ENCODE measurements at regions not wholly inside any gene's neighbourhood (a gene's known extent, or its start where the extent isn't known, plus 50 kb on each side); places are given as distances from the start of the nearest gene placed in this dataset.
"Not testable (repeated sequence)": the region's sequence is repeated elsewhere in the genome, so short reads cannot be mapped to it uniquely, and the experiment has no call there.

DNA sequence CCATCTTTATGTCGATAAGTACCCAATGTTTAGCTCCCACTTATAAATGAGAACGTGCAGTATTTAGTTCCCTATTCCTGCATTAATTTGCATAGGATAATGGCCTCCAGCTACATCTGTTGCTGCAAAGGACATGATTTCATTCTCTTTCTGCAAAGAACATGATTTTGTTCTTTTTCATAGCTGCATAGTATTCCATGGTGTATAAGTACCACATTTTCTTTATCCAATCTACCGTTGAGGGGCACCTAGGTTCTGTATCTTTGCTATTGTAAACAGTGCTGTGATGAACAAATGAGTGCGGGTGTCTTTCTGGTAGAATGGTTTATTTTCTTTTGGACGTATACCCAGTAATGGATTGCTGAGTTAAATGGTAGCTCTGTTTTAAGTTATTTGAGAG, 63.0 kb downstream of the HLX start:
- DNase-seq (ENCODE audit: low read depth): no peak

DNA sequence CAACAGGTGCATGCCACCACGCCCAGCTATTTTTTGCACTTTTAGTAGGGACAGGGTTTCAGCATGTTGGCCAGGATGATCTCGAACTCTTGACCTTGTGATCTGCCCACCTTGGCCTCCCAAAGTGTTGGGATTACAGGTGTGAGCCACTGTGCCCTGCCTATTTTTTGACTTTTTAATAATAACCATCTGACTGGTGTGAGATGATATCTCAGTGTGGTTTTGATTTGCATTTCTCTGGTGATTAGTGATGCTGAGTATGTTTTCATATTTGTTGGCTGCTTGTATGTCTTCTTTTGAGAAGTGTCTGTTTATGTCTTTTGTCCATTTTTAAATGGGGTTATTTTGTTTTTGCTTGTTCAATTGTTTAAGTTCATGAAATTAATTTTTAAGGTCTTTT, 63.7 kb downstream of the HLX start:
- DNase-seq (ENCODE audit: low read depth): not testable (repeated sequence)

DNA sequence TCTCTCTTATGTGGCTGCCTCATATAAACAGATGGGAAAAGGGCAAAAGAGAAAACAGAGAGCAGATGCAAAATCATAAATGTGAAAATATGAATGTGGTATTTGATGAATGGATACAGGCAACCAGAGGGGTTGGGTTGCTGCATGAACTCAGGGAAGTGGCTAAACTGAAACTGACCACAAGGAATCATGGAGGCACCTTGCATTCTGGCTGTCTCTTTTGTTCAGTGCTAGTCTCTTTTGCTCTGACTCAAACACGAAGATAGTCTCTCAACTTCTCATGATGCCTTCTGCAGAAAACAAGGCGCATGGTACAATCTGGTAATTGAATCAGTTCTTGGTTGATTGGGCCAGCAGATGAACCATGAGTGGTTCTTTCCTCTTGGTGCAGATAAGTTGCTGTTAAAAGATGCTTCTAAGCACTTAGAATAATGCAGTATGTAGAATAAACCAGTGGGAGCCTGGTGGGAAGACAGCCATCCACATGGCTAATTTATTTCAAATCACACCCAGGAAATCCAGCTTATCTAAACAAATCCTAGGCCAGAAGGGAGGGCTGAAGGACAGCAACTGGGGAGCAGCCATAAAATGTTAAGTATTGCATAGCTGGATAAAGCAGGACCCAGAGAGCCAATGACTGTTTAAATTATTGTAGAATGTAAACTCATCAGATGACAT, 64.2 kb downstream of the HLX start:
- DNase-seq (ENCODE audit: low read depth): no peak

DNA sequence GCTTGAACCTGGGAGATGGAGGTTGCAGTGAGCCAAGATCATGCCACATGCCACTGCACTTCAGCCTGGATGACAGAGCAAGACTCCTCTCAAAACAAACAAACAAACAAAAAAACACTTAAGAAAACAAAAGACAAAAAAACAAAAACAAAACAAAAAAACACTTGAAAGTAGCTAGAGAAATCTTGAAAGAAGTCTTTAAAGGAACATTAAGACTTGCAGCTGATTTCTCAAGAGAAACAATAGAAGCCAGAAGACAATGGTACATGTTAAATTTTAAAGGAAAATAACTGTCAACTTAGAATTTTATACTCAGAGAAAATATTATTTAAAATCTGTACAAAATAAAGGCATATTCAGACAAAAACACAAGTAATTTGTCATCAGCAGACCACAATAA, 71.3 kb downstream of the HLX start:
- no peak for DNase-seq (ENCODE audit: low read depth)

DNA sequence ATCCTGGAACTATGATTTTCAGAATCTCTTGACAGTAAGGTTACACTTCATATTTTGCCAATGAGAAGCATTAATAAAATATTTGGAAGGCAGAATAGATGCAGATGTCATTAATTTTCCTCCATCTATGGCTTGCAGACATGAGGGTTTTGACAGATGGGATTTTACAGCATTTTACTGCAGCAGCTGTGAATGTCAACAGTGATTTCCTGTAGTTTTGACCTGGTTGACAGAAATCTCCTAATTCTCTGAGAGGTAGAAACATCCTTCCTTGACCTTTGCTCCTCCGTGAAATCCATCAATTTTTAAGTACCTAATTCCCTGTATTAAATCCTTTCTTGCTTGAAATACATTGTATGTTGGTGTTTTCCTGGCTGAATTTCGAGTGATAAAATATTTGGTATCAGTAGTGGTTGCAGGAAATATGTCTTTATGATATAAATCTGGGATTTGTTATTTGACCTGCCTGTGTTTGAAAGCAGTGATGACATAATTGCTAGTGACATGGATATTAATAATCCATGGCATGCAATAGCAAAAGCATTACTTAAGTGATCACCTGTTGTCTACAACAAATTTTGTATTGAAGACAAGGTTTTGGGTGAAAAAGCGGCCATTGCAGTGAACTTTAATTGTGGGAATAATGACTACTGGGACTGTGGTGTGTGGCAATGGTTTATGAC, 73.9 kb downstream of the HLX start:
- no peak for DNase-seq (ENCODE audit: low read depth)

DNA sequence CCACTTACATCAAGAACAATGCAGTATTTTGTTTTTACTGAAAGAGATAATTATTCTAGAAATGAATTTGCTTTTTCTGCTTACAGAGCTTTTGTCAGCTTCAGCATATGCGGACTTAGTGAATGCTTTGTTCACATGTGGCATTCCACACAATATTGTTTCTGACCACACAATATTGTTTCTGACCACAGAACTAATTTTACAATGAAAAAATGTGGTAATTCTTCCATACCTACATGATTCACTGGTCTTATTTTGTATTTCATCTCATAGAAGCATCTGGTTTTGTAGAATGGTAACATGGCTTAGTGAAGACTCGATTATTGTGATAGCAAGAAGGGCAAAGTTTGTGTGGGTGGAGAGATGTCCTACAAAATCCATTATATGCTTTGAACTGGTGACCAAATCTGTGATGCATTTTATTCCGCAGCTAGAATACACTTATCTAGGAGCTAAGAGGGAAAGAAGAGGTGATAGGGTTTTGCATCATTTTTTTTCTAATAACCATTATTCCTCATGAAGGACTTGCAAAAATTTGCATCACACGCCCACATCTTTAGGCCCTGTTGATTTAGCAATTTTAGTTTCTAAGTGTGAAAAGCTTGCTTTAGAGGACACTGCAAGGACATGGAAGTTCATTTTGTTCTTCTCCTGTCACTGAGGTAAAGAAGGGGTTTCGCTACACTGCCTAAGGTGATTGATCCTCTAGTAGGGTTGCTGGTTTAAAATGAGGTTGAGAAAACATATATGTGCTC, 75.3 kb downstream of the HLX start:
- DNase-seq (ENCODE audit: low read depth): no peak

DNA sequence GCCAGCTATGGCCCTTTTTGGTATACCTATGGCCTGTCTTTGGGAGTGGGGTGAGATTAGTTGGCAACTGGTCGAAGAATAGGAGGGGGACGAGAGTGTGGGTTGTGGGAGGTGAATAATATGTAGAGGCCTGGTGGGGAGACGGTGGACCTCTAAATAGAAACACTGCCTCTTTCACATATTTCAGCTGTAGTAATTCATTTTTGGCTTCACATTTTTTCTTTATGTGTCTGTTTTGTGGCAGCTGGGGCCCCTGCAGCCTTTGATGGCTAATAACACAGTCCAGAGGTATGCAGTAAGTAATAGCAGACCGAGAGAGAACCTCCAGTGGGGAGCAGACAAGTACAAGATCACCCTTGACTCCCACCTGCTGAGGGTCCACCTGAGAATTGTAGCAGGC, 75.9 kb downstream of the HLX start:
- no peak for DNase-seq (ENCODE audit: low read depth)

DNA sequence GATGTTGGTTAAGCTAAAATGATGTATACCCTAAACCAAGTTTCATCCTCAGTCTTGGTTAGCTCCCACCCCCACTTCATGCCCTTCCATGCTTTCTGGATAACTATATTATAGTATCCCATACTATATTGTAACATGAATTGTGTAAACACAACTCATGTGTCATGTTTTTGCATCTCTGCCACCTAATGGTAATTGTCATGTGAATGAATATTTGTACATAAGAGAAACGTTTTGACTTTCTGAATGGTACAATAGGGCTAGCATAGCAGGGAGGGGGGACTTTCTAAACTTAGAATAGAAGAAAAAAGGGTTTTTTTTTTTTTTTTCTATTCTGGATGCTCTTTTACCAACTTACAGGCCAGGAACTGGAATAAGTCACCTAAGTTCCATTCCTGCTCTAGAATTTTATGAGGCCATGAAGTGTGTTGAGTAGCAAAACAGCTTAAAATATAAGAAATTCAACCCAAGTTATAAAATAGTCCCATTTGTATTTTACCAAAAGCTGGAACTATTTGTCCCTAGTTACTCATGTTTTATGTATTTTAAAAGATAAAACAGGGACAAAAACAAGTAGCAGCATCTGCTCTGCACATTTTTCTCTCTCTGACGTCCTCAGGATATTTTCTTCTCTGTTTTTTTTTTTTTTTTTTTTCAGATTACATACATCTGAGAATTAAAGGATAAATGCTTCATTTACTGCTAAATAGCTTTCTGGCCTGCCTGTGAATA, 77.4 kb downstream of the HLX start:
- DNase-seq (ENCODE audit: low read depth): no peak

DNA sequence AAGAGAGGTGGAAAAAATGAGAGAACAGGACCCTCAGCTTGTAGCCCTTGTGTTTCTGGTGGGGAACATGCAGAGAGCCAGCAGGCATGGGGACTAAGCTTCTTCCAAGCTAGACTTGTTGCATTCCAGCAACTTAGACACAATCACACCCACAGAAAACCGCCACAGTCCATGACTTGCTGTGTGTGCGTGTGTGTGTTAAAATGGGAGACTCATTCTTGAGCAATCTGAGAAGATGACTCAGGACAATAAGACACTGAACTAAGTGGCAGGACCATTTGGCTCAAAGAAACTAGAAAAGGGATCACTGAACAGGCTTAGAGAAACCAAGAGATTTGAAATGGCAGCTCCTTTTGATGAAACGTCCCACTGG, 78.0 kb downstream of the HLX start:
- no peak for DNase-seq (ENCODE audit: low read depth)

DNA sequence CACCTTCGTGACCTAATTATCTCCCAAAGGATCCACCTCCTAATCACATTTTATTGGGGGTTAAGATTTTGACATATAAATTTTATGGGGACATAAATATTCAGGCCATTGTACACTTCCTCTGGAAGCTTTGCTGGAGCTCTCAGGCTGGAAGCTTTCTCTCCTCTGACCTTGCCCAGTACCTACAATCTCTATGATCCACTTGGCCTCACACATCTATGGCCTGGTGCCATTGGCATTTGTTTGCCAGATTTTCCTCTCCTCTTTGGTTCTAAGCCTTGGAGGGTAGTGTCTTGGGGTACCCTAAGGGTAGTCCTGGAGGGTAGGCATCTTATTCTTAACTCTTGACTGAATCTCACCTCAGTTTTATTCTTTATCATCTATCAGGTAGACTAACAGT, 79.0 kb downstream of the HLX start:
- no peak for DNase-seq (ENCODE audit: low read depth)

DNA sequence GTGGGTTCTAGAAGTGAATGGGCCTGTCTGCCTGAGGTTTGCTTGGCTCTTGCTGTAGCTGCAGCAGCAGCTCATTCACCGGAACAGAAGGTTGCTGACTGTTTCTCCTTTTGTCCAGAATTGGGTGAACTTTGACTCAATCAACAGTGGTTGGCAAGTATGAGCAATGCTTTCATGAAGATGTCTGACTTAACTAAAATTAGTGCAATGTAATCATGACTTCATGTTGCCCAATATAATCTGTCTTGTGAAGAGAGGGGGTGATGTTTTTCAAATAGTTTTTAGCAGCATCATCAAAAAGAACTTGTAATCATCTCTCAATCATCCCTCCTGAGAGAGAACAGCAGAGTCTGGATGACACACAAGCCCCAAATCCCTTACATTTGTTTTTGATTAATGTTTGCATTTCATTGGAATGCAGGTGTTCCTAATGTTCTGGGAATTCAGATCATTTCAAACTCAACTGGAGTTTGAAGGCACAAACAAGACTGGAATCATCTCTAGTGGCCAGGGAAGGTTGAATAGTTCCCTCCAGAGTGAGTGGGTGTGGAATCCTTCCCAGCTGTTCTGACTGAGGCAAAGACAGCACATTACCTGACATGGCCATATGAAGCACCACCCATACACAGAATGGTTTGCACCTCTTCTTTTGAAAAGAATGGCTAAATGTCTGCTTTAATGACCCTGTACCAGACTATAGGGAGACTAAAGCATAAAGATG, 82.9 kb downstream of the HLX start:
- no peak for DNase-seq (ENCODE audit: low read depth)

DNA sequence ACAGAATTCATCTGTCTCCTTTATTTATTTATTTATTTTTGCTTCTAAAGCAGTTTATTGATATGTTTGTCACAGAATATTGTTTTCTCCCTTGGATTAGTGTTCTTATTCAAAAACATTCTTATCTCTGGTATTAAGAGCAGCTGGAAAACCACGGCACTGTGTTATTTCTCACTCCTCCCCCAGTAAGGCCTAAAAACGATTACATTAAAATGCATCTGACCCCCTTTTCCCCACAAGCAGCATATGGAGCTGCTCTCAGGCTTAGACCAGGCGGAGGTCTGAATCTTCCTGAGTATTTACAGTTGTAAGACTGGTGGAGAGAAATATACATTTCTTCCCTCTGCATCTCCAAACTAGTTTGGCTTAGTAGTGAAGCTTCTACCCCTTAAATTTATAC, 86.8 kb downstream of the HLX start:
- DNase-seq (ENCODE audit: low read depth): no peak

DNA sequence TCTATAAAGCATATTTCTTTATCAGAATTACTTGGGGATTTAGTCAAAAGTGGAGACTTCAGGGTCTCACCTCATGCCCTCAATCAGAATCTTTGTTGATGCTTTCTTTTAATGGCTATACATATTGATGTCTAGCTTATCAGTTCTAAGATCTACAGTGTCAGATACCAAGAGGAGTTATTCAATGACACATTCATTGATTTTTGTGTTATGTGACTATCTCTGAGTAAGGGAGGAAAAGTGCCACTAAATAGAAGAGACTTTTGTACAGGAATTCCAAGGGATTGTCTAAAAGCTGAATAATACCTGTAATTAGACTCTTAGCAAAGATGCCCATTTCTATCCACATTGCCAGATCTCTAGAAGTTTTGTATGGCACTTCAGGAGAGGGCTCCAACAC, 87.2 kb downstream of the HLX start:
- no peak for DNase-seq (ENCODE audit: low read depth)

DNA sequence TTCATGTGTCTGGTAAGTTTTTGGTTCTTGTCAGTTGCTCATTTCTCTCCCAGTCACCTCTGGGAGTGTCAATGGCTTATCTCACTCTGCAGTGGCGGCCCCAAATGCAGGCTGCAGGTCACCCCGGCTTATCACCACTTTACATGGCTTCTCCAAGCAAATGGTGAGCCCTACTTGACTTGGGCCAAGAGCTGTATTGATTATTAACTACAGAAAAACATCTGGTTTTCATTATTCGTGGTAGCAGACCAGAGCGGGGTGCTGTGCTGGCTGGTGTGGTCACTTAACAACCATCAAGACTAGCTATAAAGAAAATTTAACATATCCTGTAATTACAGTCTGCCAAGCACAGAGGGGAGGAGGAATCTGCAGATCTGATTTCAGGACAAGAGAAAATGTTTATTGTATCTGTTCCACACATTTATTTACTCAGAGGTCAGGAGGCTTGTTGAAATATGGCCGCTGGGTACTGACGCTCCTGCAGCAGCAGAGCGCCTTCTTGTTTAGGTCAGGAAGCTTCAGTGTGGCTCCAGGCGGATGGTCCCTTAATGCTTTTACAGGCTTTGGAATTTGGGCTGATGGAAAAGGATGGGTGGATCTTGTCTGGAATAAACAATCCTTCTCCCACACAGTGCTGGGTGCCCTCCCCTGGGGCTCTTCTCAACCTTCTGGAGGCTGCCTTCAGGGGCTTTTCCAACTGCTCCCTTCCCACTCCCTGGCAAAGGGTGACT, 87.8 kb downstream of the HLX start:
- no peak for DNase-seq (ENCODE audit: low read depth)

DNA sequence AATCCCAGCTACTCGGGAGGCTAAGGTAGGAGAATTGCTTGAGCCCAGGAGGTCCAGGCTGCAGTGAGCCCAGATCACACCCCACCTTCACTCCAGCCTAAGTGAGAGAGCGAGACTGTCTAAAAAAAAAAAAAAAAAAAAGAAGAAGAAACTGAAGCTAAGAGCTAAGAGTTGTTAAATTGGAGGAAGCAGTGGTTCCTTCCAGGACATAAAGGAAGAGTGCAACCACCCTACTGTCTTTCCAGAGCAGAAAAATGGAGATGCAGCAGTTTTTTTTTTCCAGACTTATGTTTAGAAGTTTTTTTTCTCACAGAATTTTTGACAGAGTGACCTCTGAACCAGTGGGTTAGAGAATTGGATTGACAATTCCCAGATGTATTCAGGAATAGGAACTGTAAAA, 88.7 kb downstream of the HLX start:
- DNase-seq (ENCODE audit: low read depth): no peak

DNA sequence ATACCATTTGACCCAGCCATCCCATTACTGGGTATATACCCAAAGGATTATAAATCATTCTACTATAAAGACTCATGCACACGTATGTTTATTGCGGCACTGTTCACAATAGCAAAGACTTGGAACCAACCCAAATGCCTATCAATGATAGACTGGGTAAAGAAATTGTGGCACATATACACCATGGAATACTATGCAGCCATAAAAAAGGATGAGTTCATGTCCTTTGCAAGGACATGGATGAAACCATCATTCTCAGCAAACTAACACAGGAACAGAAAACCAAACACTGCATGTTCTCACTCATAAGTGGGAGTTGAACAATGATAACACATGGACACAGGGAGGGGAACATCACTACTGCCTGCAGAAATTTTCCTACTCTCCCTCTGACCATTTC, 90.0 kb downstream of the HLX start:
- DNase-seq (ENCODE audit: low read depth): not testable (repeated sequence)

DNA sequence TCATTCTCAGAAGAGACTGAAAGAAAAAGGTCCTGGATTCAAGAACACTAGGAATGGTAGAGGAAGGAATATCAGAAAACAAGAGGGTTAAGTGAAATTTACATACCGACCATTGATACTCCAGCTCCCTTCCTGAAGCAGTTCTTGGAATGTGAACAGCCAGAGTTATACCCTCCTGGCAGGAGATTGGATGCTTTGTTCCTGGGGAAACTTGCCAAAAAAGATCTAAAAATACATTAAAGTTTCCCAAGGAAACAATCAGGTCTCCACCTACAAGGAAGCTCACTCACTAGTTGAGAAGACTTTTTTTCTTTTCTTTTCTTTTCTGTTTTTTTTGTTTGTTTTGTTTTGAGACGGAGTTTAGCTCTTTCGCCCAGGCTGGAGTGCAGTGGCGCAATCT, 91.1 kb downstream of the HLX start:
- no peak for DNase-seq (ENCODE audit: low read depth)

DNA sequence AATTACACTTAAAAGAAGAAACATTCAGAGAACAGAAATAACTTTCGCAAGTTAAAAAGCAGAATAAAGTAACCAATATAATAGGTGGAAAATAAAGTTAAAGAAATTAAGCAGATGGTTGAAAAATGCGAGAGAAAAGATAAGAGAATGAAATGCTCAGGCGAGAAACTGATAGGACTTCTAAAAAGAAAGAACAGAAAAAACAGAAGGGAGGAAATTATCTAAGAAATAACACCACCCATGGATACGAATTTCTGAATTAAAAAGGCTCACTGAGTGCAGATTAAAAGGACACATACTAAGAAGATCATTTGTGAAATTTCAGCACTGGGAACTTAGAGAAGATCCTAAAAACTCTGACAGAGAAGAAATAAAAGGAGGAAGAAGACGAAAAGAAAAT, 92.0 kb downstream of the HLX start:
- no peak for DNase-seq (ENCODE audit: low read depth)

DNA sequence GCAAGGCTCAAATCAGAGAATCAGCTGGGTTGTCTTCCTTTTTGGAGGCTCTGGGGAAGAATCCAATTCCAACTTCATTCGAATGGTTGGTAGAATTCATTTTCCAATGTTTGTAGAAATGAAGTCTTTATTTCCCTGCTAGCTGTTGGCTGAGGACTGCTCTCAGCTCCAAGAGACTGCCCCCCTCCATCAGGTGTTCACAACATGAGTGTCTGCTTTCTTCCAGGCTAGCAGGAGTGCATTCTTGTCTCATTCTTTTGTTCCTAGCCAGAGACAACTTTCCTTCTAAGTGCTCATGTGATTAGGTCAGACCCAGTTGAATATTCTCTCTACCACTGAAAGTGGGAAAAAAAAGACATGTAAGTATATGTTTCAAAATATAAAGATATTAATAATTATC, 95.2 kb downstream of the HLX start:
- no peak for DNase-seq (ENCODE audit: low read depth)

DNA sequence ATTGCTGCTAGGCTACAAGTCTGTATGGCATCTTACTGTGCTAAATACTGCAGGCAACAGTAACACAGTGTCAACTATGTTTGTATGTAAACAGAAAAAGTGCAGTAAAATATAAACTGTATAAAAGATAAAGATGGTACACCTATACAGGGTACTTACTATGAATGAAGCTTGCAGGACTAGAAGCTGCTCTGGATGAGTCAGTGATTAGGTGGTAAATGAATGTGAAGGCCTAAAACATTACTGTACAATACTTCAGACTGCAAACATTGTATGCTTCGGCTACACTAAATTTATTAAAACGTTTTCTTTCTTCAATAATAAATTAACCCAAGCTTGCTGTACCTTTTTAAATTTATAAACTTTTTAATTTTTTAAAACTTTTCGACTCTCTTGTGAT, 97.1 kb downstream of the HLX start:
- DNase-seq (ENCODE audit: low read depth): no peak

DNA sequence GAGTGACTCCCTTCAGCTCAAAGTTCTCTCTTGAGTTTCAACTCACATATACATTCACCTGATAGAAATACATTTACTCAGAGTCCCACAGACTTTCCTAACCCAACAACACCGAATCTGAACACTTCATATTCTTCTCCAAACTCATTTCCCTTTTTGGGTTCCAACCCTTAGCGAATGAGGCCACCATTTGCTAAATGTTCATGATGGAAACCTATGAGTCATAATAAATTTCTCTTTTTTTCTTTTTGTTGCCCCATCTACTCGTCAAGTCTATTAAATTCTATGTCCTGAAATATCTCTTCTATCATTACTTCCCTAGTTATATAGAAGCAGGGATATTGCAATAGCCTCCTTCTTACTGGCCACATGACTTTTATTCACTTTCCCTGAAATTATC, 100.1 kb downstream of the HLX start:
- no peak for DNase-seq (ENCODE audit: low read depth)

DNA sequence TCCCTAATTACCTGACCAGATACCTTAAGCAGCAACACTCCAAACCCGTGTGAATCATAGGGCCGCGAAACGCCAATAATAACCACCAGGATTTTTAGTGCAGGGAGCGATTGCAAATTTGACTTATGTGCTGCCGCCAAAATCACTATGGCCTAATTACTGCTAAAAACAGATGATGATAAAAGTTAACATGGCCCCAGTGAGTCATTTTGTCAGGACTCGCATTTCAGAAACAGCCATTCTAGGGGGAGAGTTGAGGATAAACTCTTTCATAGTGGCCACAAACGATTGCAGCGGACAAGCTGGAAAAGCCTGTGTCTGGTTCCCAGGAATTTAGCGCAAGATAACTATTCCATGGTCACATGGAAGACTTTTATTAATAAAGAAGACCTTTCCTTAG, 103.4 kb downstream of the HLX start:
- no peak for DNase-seq (ENCODE audit: low read depth)
